ENCODE measurements at regions not wholly inside any gene's neighbourhood (a gene's known extent, or its start where the extent isn't known, plus 50 kb on each side); places are given as distances from the start of the nearest gene placed in this dataset.

DNA sequence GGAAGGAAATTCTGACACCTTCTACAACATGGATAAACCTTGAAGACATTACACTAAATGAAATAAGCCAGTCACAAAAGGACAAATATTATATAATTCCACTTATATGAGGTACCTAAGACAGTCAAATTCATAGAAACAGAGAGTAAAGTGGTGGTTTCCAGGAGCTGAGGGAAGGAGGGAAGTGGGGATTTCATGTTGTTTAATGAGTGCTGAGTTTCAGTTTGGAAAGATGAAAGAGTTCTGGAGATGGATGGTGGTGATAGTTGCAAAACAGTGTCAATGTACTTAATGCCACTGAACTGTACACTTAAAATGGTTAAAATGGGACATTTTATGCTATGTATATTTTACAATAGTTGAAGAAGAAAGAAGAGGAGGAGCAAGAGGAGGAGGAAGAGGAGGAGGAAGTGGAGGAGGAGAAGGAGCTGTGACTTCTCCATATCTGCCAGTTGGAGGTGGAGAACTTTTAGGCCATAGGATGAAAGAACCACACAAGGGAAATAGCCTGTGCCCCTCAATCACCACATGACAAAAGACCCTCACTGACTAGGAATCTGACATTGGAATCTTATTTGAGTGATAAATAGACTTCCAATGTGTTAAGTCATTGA lies 55.3 kb upstream of the LGALSL start:
- POLR2A ChIA-PET, result no interaction called here
- TF ChIP-seq SMC3 (IDR thresholded peaks at IDR 0.05; ENCODE audit: low read depth, low read length) (no peak), POLR2AphosphoS5 (IDR thresholded peaks at IDR 0.05; ENCODE audit: low read depth, low read length) (no peak), FOSL2 (IDR thresholded peaks at IDR 0.05; ENCODE audit: borderline replicate concordance, low read depth) (no peak), ELF1 (IDR thresholded peaks at IDR 0.05) (no peak), NRF1 (IDR thresholded peaks at IDR 0.05; ENCODE audit: low read depth, low read length) (no peak), RCOR1 (IDR thresholded peaks at IDR 0.05; ENCODE audit: low read length) (no peak), RFX5 (IDR thresholded peaks at IDR 0.05; ENCODE audit: low read length) (no peak), GABPA (IDR thresholded peaks at IDR 0.05; ENCODE audit: low read depth) (no peak), FOXJ3 (CRISPR knock-in tag; IDR thresholded peaks at IDR 0.05) (no peak), EZH2phosphoT487 (IDR thresholded peaks at IDR 0.05; ENCODE audit: borderline replicate concordance, low read depth) (no peak), TAF1 (IDR thresholded peaks at IDR 0.05; ENCODE audit: borderline replicate concordance, low read depth, low read length) (no peak), TCF12 (IDR thresholded peaks at IDR 0.05) (no peak), FOXM1 (IDR thresholded peaks at IDR 0.05; ENCODE audit: low read depth) (no peak), CHD2 (IDR thresholded peaks at IDR 0.05; ENCODE audit: low read length, partially characterized antibody) (no peak)
- TF ChIP-seq, protein P1, sequence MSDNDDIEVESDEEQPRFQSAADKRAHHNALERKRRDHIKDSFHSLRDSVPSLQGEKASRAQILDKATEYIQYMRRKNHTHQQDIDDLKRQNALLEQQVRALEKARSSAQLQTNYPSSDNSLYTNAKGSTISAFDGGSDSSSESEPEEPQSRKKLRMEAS (IDR thresholded peaks at IDR 0.05; ENCODE audit: low read depth), result no peak
- TF ChIP-seq, protein P2, sequence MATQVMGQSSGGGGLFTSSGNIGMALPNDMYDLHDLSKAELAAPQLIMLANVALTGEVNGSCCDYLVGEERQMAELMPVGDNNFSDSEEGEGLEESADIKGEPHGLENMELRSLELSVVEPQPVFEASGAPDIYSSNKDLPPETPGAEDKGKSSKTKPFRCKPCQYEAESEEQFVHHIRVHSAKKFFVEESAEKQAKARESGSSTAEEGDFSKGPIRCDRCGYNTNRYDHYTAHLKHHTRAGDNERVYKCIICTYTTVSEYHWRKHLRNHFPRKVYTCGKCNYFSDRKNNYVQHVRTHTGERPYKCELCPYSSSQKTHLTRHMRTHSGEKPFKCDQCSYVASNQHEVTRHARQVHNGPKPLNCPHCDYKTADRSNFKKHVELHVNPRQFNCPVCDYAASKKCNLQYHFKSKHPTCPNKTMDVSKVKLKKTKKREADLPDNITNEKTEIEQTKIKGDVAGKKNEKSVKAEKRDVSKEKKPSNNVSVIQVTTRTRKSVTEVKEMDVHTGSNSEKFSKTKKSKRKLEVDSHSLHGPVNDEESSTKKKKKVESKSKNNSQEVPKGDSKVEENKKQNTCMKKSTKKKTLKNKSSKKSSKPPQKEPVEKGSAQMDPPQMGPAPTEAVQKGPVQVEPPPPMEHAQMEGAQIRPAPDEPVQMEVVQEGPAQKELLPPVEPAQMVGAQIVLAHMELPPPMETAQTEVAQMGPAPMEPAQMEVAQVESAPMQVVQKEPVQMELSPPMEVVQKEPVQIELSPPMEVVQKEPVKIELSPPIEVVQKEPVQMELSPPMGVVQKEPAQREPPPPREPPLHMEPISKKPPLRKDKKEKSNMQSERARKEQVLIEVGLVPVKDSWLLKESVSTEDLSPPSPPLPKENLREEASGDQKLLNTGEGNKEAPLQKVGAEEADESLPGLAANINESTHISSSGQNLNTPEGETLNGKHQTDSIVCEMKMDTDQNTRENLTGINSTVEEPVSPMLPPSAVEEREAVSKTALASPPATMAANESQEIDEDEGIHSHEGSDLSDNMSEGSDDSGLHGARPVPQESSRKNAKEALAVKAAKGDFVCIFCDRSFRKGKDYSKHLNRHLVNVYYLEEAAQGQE (IDR thresholded peaks at IDR 0.05; ENCODE audit: low read depth, low read length), result no peak
- TF ChIP-seq, protein P3, sequence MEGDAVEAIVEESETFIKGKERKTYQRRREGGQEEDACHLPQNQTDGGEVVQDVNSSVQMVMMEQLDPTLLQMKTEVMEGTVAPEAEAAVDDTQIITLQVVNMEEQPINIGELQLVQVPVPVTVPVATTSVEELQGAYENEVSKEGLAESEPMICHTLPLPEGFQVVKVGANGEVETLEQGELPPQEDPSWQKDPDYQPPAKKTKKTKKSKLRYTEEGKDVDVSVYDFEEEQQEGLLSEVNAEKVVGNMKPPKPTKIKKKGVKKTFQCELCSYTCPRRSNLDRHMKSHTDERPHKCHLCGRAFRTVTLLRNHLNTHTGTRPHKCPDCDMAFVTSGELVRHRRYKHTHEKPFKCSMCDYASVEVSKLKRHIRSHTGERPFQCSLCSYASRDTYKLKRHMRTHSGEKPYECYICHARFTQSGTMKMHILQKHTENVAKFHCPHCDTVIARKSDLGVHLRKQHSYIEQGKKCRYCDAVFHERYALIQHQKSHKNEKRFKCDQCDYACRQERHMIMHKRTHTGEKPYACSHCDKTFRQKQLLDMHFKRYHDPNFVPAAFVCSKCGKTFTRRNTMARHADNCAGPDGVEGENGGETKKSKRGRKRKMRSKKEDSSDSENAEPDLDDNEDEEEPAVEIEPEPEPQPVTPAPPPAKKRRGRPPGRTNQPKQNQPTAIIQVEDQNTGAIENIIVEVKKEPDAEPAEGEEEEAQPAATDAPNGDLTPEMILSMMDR (IDR thresholded peaks at IDR 0.05), result no peak
- CTCF ChIA-PET, result no interaction called here

More for the DNA sequence above, 55.3 kb upstream of the LGALSL start:
- H4K20me1 ChIP-seq (ENCODE audit: insufficient read depth), result no peaks in the 10 kb centered on the region
- no peaks in the 10 kb centered on the region for H3K4me1 ChIP-seq (ENCODE audit: control insufficient read depth in 1 of 2, insufficient read depth in 2 of 2, low read depth in 1 of 2, low read length in 1 of 2)
- no peak overlapping the region for H3K4me2 ChIP-seq
- no peak overlapping the region for H2AFZ ChIP-seq (ENCODE audit: low read depth)
- H3K9me2 ChIP-seq, result no peaks in the 10 kb centered on the region
- no peak overlapping the region for H3K9ac ChIP-seq
- H3K27me3 ChIP-seq (ENCODE audit: insufficient read depth), result 0 out of 2 replicates have a peak, but pooled peaks cover 5% of the 10 kb centered on the region
- H3F3A ChIP-seq (replicated peaks; ENCODE audit: insufficient read depth), result no peaks in the 10 kb centered on the region
- H3K9me3 ChIP-seq, result no peaks in the 10 kb centered on the region
- H3K27ac ChIP-seq (ENCODE audit: low read depth in 2 of 2, low read length in 1 of 2), result no peak overlapping the region
- no peak for DNase-seq
- H3K36me3 ChIP-seq (replicated peaks in 1 of 2; ENCODE audit: control insufficient read depth in 1 of 2, insufficient read depth in 2 of 2, low read length in 1 of 2), result no peaks in the 10 kb centered on the region
- no peaks in the 10 kb centered on the region for H3K79me2 ChIP-seq (ENCODE audit: insufficient read depth)
- no peak overlapping the region for H3K4me3 ChIP-seq (ENCODE audit: low read depth in 2 of 2, low read length in 1 of 2)

All from SK-N-SH (cell line).